ENCODE measurements at regions not wholly inside any gene's neighbourhood (a gene's known extent, or its start where the extent isn't known, plus 50 kb on each side); places are given as distances from the start of the nearest gene placed in this dataset.

DNA sequence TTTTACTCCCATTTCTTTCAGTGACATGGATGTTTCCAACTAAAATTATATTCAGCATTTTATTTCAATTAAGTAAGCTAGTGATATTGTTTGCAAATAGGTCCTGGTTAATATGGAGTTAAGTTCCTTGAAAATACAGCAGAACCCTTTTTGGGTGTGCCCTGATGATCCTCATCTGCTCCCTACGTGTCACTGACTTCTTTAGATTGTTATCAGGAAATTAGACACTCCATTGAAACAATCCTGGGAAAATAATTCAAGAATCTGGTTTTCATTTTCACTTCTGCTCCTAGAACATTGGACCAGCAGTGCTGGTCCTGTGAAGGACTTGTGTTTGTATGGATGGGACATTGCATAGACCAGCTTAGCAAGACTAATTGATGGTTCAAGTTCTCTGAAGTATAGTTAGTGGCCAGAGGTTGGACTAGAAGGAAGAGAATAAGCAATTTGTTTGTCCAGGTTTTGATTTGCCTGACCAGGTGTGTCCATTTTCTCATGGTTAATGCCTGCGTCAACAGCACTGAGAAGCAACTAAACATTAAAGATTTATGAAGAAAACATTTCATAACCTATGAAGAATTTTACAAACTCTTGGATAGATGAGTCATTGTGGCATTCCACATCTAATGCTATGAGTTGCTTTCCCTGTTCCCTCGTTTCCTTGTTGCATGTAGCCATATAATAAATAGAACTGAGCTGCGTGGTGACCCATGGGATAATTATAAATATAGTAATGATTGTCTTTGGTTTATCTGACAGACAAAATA, 95.8 kb downstream of the ZPLD1 start:
- TF ChIP-seq, protein P1, sequence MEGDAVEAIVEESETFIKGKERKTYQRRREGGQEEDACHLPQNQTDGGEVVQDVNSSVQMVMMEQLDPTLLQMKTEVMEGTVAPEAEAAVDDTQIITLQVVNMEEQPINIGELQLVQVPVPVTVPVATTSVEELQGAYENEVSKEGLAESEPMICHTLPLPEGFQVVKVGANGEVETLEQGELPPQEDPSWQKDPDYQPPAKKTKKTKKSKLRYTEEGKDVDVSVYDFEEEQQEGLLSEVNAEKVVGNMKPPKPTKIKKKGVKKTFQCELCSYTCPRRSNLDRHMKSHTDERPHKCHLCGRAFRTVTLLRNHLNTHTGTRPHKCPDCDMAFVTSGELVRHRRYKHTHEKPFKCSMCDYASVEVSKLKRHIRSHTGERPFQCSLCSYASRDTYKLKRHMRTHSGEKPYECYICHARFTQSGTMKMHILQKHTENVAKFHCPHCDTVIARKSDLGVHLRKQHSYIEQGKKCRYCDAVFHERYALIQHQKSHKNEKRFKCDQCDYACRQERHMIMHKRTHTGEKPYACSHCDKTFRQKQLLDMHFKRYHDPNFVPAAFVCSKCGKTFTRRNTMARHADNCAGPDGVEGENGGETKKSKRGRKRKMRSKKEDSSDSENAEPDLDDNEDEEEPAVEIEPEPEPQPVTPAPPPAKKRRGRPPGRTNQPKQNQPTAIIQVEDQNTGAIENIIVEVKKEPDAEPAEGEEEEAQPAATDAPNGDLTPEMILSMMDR (IDR thresholded peaks at IDR 0.05), result no peak
- no peak for TF ChIP-seq POLR2A (IDR thresholded peaks at IDR 0.05)

All from sigmoid colon (tissue), 3 donors.